IPS DF 6.9 (cell line): ENCODE measurements at regions not wholly inside any gene's neighbourhood (a gene's known extent, or its start where the extent isn't known, plus 50 kb on each side); places are given as distances from the start of the nearest gene placed in this dataset.

Experiments
- DNase-seq: peaks from one replicate; pipeline ENCODE4 v3.0.0-alpha.2; 2013; ENCODE audit warnings: low read depth, low spot score
- H3K27ac ChIP-seq: one replicate; pipeline ENCODE4 v1.5.1; 2013; ENCODE audit warnings: low read length, control low read depth
- H3K27me3 ChIP-seq: 2 replicates; pipeline ENCODE4 v1.6.1; 2013; ENCODE audit warnings: mild to moderate bottlenecking, low read length; ENCODE audit not compliant: control insufficient read depth, insufficient read depth
- H3K36me3 ChIP-seq: 2 replicates; pipeline ENCODE4 v1.6.1; 2013; ENCODE audit warnings: low read length; ENCODE audit not compliant: control insufficient read depth, insufficient read depth
- H3K4me1 ChIP-seq: 2 replicates; pipeline ENCODE4 v1.6.1; 2013; ENCODE audit warnings: low read length; ENCODE audit not compliant: control insufficient read depth, insufficient read depth
- H3K4me3 ChIP-seq: 2 replicates; pipeline ENCODE4 v1.5.1; 2013; ENCODE audit warnings: mild to moderate bottlenecking, low read length
- H3K9me3 ChIP-seq: 2 replicates; pipeline ENCODE4 v1.6.1; 2013; ENCODE audit warnings: low read length, inconsistent platforms; ENCODE audit not compliant: control insufficient read depth, insufficient read depth
- WGBS: extraction: QIAGEN DNeasy Blood & Tissue Kit; methylation state at CpG from one replicate; pipeline ENCODE4 v1.1.7; 2013; ENCODE audit warnings: mixed read lengths, missing lambda C conversion rate; ENCODE audit not compliant: insufficient read length, insufficient coverage; 5-methylcytosine and 5-hydroxymethylcytosine counted together

GRCh38 chr20:58092353-58092752 lies 136.1 kb downstream of the ANKRD60 start:
- Histone ChIP-seq H3K27me3 (no peaks in the 10 kb centered on the region), H3K9me3 (no peaks in the 10 kb centered on the region), H3K4me3 (no peak overlapping the region), H3K4me1 (no peaks in the 10 kb centered on the region), H3K36me3 (no peaks in the 10 kb centered on the region), H3K27ac (no peak overlapping the region)
- no peak for DNase-seq
- WGBS = no CpG with 5 or more reads among the region's 4 CpGs

- H3K27me3 ChIP-seq = no peaks in the 10 kb centered on the region
- no peak overlapping the region for H3K27ac ChIP-seq
- no peaks in the 10 kb centered on the region for H3K36me3 ChIP-seq
- H3K4me1 ChIP-seq = no peaks in the 10 kb centered on the region
- H3K4me3 ChIP-seq = no peak overlapping the region
- WGBS = no CpG with 5 or more reads among the region's 8 CpGs
- DNase-seq = no peak
- no peaks in the 10 kb centered on the region for H3K9me3 ChIP-seq
Measured at GRCh38 chr20:58091810-58092209, 136.6 kb downstream of the ANKRD60 start.

- no CpG with 5 or more reads among the region's 3 CpGs for WGBS
- H3K4me1 ChIP-seq = no peaks in the 10 kb centered on the region
- H3K27ac ChIP-seq = no peak overlapping the region
- H3K9me3 ChIP-seq = no peaks in the 10 kb centered on the region
- no peaks in the 10 kb centered on the region for H3K27me3 ChIP-seq
- no peak for DNase-seq
- H3K4me3 ChIP-seq = no peak overlapping the region
- no peaks in the 10 kb centered on the region for H3K36me3 ChIP-seq
Measured at GRCh38 chr20:58090161-58090560, 138.3 kb downstream of the ANKRD60 start.

- H3K4me3 ChIP-seq = no peak overlapping the region
- no peak for DNase-seq
- no peaks in the 10 kb centered on the region for H3K27me3 ChIP-seq
- H3K36me3 ChIP-seq = no peaks in the 10 kb centered on the region
- no peaks in the 10 kb centered on the region for H3K4me1 ChIP-seq
- whole genome bisulfite sequencing = no CpG with 5 or more reads among the region's 7 CpGs
- H3K9me3 ChIP-seq = no peaks in the 10 kb centered on the region
- H3K27ac ChIP-seq = no peak overlapping the region
Measured at GRCh38 chr20:58088625-58089024, 139.8 kb downstream of the ANKRD60 start.

GRCh38 chr20:58088105-58088504 lies 140.3 kb downstream of the ANKRD60 start:
- Histone ChIP-seq H3K9me3 (no peaks in the 10 kb centered on the region), H3K36me3 (no peaks in the 10 kb centered on the region), H3K4me1 (no peaks in the 10 kb centered on the region), H3K27ac (no peak overlapping the region), H3K4me3 (no peak overlapping the region), H3K27me3 (no peaks in the 10 kb centered on the region)
- WGBS = no CpG with 5 or more reads among the region's 7 CpGs
- DNase-seq = no peak

- Histone ChIP-seq H3K9me3 (no peaks in the 10 kb centered on the region), H3K4me3 (no peak overlapping the region), H3K27me3 (no peaks in the 10 kb centered on the region), H3K4me1 (no peaks in the 10 kb centered on the region), H3K36me3 (no peaks in the 10 kb centered on the region), H3K27ac (no peak overlapping the region)
- DNase-seq = no peak
- no CpG with 5 or more reads among the region's 4 CpGs for WGBS
Measured at GRCh38 chr20:58087562-58087858, 140.9 kb downstream of the ANKRD60 start.

- H3K9me3 ChIP-seq = no peaks in the 10 kb centered on the region
- no peak overlapping the region for H3K4me3 ChIP-seq
- H3K36me3 ChIP-seq = no peaks in the 10 kb centered on the region
- peak; percentile 31 for DNase-seq
- no peaks in the 10 kb centered on the region for H3K27me3 ChIP-seq
- H3K27ac ChIP-seq = no peak overlapping the region
- WGBS = no CpG with 5 or more reads among the region's 13 CpGs
- H3K4me1 ChIP-seq = no peaks in the 10 kb centered on the region
Measured at GRCh38 chr20:58086763-58087561, 141.5 kb downstream of the ANKRD60 start.

- no peak overlapping the region for H3K27ac ChIP-seq
- no CpG with 5 or more reads among the region's 6 CpGs for WGBS
- no peaks in the 10 kb centered on the region for H3K9me3 ChIP-seq
- H3K27me3 ChIP-seq = no peaks in the 10 kb centered on the region
- DNase-seq = no peak
- no peak overlapping the region for H3K4me3 ChIP-seq
- no peaks in the 10 kb centered on the region for H3K4me1 ChIP-seq
- H3K36me3 ChIP-seq = no peaks in the 10 kb centered on the region
Measured at GRCh38 chr20:58084966-58085365, 143.5 kb downstream of the ANKRD60 start.

GRCh38 chr20:58084566-58084965 lies 143.9 kb downstream of the ANKRD60 start:
- H3K9me3 ChIP-seq = no peaks in the 10 kb centered on the region
- no peaks in the 10 kb centered on the region for H3K36me3 ChIP-seq
- no peak overlapping the region for H3K4me3 ChIP-seq
- H3K4me1 ChIP-seq = no peaks in the 10 kb centered on the region
- no peak overlapping the region for H3K27ac ChIP-seq
- H3K27me3 ChIP-seq = no peaks in the 10 kb centered on the region
- no peak for DNase-seq
- WGBS = no CpG with 5 or more reads among the region's 7 CpGs

GRCh38 chr20:58081846-58082245 lies 146.6 kb downstream of the ANKRD60 start:
- Histone ChIP-seq H3K27me3 (no peaks in the 10 kb centered on the region), H3K27ac (no peak overlapping the region), H3K9me3 (no peaks in the 10 kb centered on the region), H3K4me3 (no peak overlapping the region), H3K4me1 (no peaks in the 10 kb centered on the region), H3K36me3 (no peaks in the 10 kb centered on the region)
- no peak for DNase-seq
- no CpG with 5 or more reads among the region's 1 CpG for WGBS
